Right atrium auricular region (tissue), 2 donors: ENCODE measurements at regions not wholly inside any gene's neighbourhood (a gene's known extent, or its start where the extent isn't known, plus 50 kb on each side); places are given as distances from the start of the nearest gene placed in this dataset.
"Not testable (repeated sequence)": the region's sequence is repeated elsewhere in the genome, so short reads cannot be mapped to it uniquely, and the experiment has no call there.

Experiments used
- DNase-seq: peaks from one replicate; pipeline ENCODE4 v3.0.0-alpha.2; 2019; ENCODE audit warnings: low spot score
- H3K27ac ChIP-seq, 2 donors: fragments of 200-600 bp; sonication (generic); 1 replicate in 1 of 2; 2 replicates in 1 of 2; pipeline ENCODE4 v1.5.1; 2016 to 2019
- H3K27me3 ChIP-seq, 2 donors: fragments of 200-600 bp; sonication (generic); one replicate each; pipeline versions ENCODE4 v1.5.1 to v1.6.0; 2017 to 2019
- H3K36me3 ChIP-seq: fragments of 200-600 bp; sonication (generic); one replicate; pipeline ENCODE4 v1.5.1; 2016
- H3K4me1 ChIP-seq, 2 donors: fragments of 200-600 bp; sonication (generic); one replicate each; pipeline versions ENCODE4 v1.5.1 to v1.6.0; 2017 to 2019
- H3K4me3 ChIP-seq, 2 donors: fragments of 200-600 bp; sonication (generic); 1 replicate in 1 of 2; 2 replicates in 1 of 2; pipeline ENCODE4 v1.5.1; 2017 to 2019; ENCODE audit warnings: mild to moderate bottlenecking in 1 of 2, moderate library complexity in 1 of 2
- H3K9me3 ChIP-seq, 2 donors: fragments of 200-600 bp; sonication (generic); one replicate each; pipeline ENCODE4 v1.5.1; 2019
- TF ChIP-seq, protein P1 (sequence below), 2 donors: fragments of 200-600 bp; sonication (generic); IDR thresholded peaks; one replicate each; pipeline ENCODE4 v1.5.1; 2019; ENCODE audit warnings: antibody characterized with exemption in 2 of 2

DNA sequence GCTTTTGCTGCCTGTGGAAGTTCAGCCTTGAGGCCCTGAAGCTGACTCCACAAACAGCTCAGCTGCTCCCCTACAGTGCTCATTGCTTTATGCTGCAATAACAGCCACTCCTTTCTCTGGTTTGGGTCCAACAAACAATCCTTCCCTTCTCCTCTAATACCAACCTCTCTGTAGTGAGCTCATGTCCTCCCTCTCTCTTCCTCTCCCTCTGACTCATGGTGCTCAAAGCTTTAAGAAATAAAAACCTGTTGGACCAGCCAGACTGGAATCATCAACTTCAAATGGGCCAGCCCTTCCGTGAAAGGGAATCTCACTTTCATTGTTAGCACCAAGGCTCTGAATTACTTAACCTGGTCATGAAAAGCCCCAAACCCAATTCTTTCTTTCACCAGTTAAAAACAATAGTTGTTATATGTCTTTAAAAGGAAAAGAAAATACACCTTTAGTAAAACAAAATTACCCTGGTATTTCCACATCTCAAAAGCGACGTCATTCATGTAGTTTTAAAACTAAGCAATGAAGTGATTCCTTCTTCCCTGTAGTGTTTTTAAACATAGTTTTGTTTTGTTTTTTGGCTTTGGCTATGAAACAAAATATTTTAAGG is 126.4 kb downstream of the DUSP6 start:
- Histone ChIP-seq H3K36me3 (no peaks in the 10 kb centered on the region), H3K27ac (peak overlapping the region; percentile 15 to 25), H3K4me3 (no peak overlapping the region), H3K4me1 (peaks cover 0 to 11% of the 10 kb centered on the region in 2 donors), H3K9me3 (no peaks in the 10 kb centered on the region), H3K27me3 (no peaks in the 10 kb centered on the region)
- TF ChIP-seq, protein P1, sequence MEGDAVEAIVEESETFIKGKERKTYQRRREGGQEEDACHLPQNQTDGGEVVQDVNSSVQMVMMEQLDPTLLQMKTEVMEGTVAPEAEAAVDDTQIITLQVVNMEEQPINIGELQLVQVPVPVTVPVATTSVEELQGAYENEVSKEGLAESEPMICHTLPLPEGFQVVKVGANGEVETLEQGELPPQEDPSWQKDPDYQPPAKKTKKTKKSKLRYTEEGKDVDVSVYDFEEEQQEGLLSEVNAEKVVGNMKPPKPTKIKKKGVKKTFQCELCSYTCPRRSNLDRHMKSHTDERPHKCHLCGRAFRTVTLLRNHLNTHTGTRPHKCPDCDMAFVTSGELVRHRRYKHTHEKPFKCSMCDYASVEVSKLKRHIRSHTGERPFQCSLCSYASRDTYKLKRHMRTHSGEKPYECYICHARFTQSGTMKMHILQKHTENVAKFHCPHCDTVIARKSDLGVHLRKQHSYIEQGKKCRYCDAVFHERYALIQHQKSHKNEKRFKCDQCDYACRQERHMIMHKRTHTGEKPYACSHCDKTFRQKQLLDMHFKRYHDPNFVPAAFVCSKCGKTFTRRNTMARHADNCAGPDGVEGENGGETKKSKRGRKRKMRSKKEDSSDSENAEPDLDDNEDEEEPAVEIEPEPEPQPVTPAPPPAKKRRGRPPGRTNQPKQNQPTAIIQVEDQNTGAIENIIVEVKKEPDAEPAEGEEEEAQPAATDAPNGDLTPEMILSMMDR (IDR thresholded peaks at IDR 0.05) = no peak
- DNase-seq = peak; percentile 65

DNA sequence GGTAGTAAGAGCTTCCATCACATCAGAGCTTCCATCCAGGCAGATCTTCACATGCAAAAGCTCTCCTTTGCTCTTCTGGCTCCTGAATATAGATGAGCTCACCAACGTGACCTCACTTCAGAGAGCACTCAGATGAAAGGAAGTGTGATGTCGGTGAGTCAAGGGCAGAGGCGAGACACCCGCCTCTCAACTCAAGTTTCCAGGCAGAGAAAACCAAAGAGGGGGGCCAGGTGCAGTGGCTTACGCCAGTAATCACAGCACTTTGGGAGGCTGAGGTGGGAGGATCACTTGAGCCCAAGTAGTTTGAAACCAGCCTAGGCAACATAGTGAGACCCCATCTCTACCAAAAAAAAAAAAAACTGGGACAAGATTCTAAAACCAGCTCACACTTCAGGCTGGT is 126.9 kb downstream of the DUSP6 start:
- Histone ChIP-seq H3K4me3 (no peak overlapping the region), H3K27me3 (no peaks in the 10 kb centered on the region), H3K36me3 (no peaks in the 10 kb centered on the region), H3K27ac (peak overlapping the region in 1 of 2 donors; percentile 25), H3K4me1 (peaks cover 0 to 11% of the 10 kb centered on the region in 2 donors), H3K9me3 (no peaks in the 10 kb centered on the region)
- TF ChIP-seq, protein P1 (IDR thresholded peaks at IDR 0.05) = no peak
- DNase-seq = no peak

DNA sequence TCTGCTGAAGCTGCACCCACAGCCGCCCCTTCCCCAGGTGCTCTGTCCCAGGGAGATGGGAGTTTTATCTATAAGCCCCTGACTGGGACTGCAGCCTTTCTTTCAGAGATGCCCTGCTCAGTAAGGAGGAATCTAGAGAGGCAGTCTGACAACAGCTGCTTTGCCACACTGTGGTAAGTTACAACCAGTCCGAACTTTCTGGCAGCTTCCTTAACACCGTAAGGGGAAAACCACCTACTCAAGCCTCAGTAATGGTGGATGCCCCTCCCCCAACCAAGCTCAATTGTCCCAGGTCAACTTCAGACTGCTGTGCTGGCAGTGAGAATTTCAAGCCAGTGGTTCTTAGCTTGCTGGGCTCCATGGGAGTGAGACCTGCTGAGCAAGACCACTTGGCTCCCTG is 129.7 kb downstream of the DUSP6 start:
- not testable (repeated sequence) for H3K4me3 ChIP-seq, H3K27ac ChIP-seq, H3K27me3 ChIP-seq, H3K36me3 ChIP-seq, H3K9me3 ChIP-seq, DNase-seq
- peaks cover 0 to 11% of the 10 kb centered on the region in 2 donors for H3K4me1 ChIP-seq

DNA sequence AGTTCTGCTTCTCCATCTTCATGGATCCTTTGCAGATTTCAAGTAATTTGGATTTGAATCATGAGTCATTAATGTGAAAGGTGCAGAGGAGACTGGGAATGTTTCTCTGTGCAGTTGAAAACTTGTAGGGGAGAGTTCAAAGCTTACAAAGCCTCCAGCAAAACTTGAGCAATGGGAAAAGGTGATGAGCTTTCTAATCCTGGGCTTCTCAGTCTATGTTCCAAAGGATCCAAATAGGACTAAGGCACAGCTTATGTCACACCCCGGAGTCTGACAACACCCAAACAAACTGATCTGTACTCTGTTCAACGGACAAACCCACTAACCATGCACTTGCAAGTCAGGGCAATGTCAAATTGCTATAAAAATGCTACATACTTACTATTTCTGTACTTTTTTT is 134.8 kb downstream of the DUSP6 start:
- no peak for DNase-seq
- TF ChIP-seq, protein P1 (IDR thresholded peaks at IDR 0.05) = no peak
- H3K9me3 ChIP-seq = no peaks in the 10 kb centered on the region

DNA sequence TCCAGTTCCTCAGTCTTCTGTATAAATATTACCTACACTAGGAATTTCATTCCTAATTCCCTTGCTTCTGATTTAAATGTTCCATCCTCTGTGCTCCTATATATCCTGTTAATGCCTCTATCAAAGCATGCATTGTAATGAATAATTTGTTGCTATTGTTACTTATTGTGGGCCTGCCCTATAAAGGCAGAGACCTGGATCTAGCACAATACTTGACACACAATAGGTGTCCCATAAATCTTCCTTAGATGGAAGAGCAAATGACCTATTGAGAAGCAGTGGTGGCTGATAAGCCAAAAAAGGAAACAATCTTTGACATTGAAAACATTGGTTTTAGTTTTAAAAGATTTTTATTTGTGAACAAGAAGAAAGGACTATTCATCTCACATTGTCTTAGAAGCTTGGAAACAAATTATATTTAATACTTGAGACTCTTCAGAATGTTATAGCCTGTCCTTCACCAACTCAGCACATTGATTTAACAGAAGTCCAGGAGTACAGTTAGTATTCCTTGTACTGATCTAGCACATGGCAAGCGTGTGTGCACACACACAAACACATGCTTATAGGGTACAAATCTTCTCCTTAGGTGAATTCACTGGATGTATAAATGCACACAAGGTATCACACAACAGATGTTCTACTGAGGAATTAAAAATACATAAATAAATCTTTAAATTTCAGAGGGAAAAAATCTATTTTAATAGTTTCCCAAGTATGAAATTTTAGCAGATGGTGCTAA is 135.9 kb downstream of the DUSP6 start:
- Histone ChIP-seq H3K4me1 (no peaks in the 10 kb centered on the region), H3K27me3 (no peaks in the 10 kb centered on the region), H3K36me3 (no peaks in the 10 kb centered on the region), H3K9me3 (no peaks in the 10 kb centered on the region), H3K27ac (no peak overlapping the region), H3K4me3 (no peak overlapping the region)
- DNase-seq = no peak
- TF ChIP-seq, protein P1 (IDR thresholded peaks at IDR 0.05) = no peak

More for the DNA sequence above, 134.8 kb downstream of the DUSP6 start:
- H3K4me1 ChIP-seq = no peaks in the 10 kb centered on the region
- H3K27ac ChIP-seq = no peak overlapping the region
- no peaks in the 10 kb centered on the region for H3K36me3 ChIP-seq
- no peaks in the 10 kb centered on the region for H3K27me3 ChIP-seq
- H3K4me3 ChIP-seq = no peak overlapping the region

DNA sequence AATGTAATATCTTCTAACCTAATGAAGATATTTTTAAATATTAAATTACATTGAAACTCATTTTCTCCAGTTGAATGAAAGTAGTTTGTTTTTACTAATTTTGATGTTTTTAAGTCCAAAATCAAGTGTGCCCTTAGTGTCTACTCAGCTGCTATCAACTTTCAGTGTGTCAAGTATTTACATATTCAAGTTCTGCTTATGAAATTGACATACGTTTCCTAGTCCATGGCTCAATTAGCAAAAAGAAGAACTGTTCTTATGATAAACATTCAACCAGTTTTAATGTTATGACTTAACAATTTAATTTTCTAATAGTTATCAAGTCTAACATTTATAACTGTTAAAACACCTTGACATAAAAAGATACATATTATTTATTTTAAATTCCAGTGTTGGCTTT is 137.1 kb downstream of the DUSP6 start:
- Histone ChIP-seq H3K9me3 (no peaks in the 10 kb centered on the region), H3K27me3 (no peaks in the 10 kb centered on the region), H3K36me3 (no peaks in the 10 kb centered on the region), H3K4me3 (no peak overlapping the region), H3K4me1 (no peaks in the 10 kb centered on the region), H3K27ac (no peak overlapping the region)
- TF ChIP-seq, protein P1 (IDR thresholded peaks at IDR 0.05) = no peak
- no peak for DNase-seq
